ENCODE measurements at regions not wholly inside any gene's neighbourhood (a gene's known extent, or its start where the extent isn't known, plus 50 kb on each side); places are given as distances from the start of the nearest gene placed in this dataset.

- TF ChIP-seq CTCF (IDR thresholded peaks at IDR 0.05; ENCODE audit: low read length) (no peak), EZH2 (IDR thresholded peaks at IDR 0.05; ENCODE audit: borderline replicate concordance, low read length) (no peak)
These were observed 85.9 kb upstream of the ABHD2 start for GRCh38 chr15:89002281-89002761.
